Transverse colon (tissue), 4 donors: ENCODE measurements at regions not wholly inside any gene's neighbourhood (a gene's known extent, or its start where the extent isn't known, plus 50 kb on each side); places are given as distances from the start of the nearest gene placed in this dataset.

Source experiments
- DNase-seq: peaks from one replicate; pipeline ENCODE4 v3.0.0-alpha.2; 2019
- H3K27ac ChIP-seq, 4 donors: fragments of 200-600 bp; sonication (generic); 2 replicates each; pipeline ENCODE4 v1.5.1; 2016 to 2018; ENCODE audit warnings: inconsistent platforms in 4 of 4
- H3K27me3 ChIP-seq: fragments of 200-600 bp; sonication (generic); 2 replicates; pipeline ENCODE4 v1.5.1; 2017; ENCODE audit warnings: inconsistent platforms
- H3K36me3 ChIP-seq, 4 donors: fragments of 200-600 bp; sonication (generic); 2 replicates each; pipeline ENCODE4 v1.5.1; 2017 to 2019; ENCODE audit warnings: inconsistent platforms in 4 of 4
- H3K4me1 ChIP-seq, 4 donors: fragments of 200-600 bp; sonication (generic); 2 replicates each; pipeline ENCODE4 v1.5.1; 2017 to 2020; ENCODE audit warnings: inconsistent platforms in 4 of 4
- H3K4me3 ChIP-seq, 4 donors: fragments of 200-600 bp; sonication (generic); 1 replicate in 1 of 4; 2 replicates in 3 of 4; pipeline versions ENCODE4 v1.5.1 to v1.6.1; 2017 to 2019; ENCODE audit warnings: inconsistent platforms in 4 of 4
- H3K9me3 ChIP-seq, 2 donors: fragments of 200-600 bp; sonication (generic); 2 replicates each; pipeline ENCODE4 v1.5.1; 2017 to 2019; ENCODE audit warnings: inconsistent platforms in 2 of 2
- EP300 ChIP-seq: sonication (generic); formaldehyde crosslinking; IDR thresholded peaks from one replicate; pipeline ENCODE4 v1.6.1; 2017; ENCODE audit warnings: antibody characterized with exemption, low read depth
- POLR2A ChIP-seq: fragments of 450-650 bp; IDR thresholded peaks from one replicate; pipeline ENCODE4 v1.6.1; 2016; ENCODE audit warnings: antibody characterized with exemption, mild to moderate bottlenecking, moderate library complexity
- POLR2AphosphoS5 ChIP-seq, 3 donors: sonication (generic); formaldehyde crosslinking; IDR thresholded peaks; one replicate each; pipeline ENCODE4 v1.6.1; 2016; ENCODE audit warnings: antibody characterized with exemption in 3 of 3
- WGBS, 2 donors: methylation state at CpG; one replicate each; pipeline ENCODE4 v1.1.5; 2018; ENCODE audit warnings: low coverage in 1 of 2; 5-methylcytosine and 5-hydroxymethylcytosine counted together
- in situ Hi-C, 4 donors: fragments of 200-750 bp; cut with MboI; loops; one replicate each; pipeline versions ENCODE4 v1.15.0 to v1.15.1; 2017; ENCODE audit warnings: low sequenced_read_pairs in 3 of 4, low pct_ligation_motif_present in 1 of 4, low pct_unique_long_range_greater_than_20kb in 1 of 4
- intact Hi-C: fragments of 100-400 bp; cut with DNase I; formaldehyde crosslinking; loops from one replicate; pipeline ENCODE4 v1.15.1; 2023; ENCODE audit warnings: low total_unique reads
- TF ChIP-seq, protein P1 (sequence below), 5 experiments: fragments of 200-600 bp in 3 of 5; fragments of 450-650 bp in 2 of 5; sonication (generic) in 3 of 5; IDR thresholded peaks; 1 replicate in 2 of 5; 2 replicates in 3 of 5; pipeline ENCODE4 v1.5.1; 2016 to 2017; ENCODE audit warnings: antibody characterized with exemption in 5 of 5, inconsistent platforms in 3 of 5, mild to moderate bottlenecking in 2 of 5, moderate library complexity in 1 of 5

GRCh38 chr5:109958082-109958481 is 268.4 kb downstream of the MAN2A1 start:
- DNase-seq, result no peak
- intact Hi-C loops (no loop called here), in situ Hi-C loops (no loop called here)
- Histone ChIP-seq H3K9me3 (no peaks in the 10 kb centered on the region), H3K27ac (no peak overlapping the region), H3K27me3 (no peaks in the 10 kb centered on the region), H3K36me3 (no peaks in the 10 kb centered on the region), H3K4me1 (no peaks in the 10 kb centered on the region), H3K4me3 (no peak overlapping the region)
- WGBS, 2 donors, result 79 to 91% methylated on average over 5 of the region's 5 CpGs
- no peak for TF ChIP-seq POLR2A
- no peak for TF ChIP-seq POLR2AphosphoS5 (IDR thresholded peaks at IDR 0.05)
- TF ChIP-seq, protein P1, sequence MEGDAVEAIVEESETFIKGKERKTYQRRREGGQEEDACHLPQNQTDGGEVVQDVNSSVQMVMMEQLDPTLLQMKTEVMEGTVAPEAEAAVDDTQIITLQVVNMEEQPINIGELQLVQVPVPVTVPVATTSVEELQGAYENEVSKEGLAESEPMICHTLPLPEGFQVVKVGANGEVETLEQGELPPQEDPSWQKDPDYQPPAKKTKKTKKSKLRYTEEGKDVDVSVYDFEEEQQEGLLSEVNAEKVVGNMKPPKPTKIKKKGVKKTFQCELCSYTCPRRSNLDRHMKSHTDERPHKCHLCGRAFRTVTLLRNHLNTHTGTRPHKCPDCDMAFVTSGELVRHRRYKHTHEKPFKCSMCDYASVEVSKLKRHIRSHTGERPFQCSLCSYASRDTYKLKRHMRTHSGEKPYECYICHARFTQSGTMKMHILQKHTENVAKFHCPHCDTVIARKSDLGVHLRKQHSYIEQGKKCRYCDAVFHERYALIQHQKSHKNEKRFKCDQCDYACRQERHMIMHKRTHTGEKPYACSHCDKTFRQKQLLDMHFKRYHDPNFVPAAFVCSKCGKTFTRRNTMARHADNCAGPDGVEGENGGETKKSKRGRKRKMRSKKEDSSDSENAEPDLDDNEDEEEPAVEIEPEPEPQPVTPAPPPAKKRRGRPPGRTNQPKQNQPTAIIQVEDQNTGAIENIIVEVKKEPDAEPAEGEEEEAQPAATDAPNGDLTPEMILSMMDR (IDR thresholded peaks at IDR 0.05), result no peak
- TF ChIP-seq EP300, result no peak

DNA sequence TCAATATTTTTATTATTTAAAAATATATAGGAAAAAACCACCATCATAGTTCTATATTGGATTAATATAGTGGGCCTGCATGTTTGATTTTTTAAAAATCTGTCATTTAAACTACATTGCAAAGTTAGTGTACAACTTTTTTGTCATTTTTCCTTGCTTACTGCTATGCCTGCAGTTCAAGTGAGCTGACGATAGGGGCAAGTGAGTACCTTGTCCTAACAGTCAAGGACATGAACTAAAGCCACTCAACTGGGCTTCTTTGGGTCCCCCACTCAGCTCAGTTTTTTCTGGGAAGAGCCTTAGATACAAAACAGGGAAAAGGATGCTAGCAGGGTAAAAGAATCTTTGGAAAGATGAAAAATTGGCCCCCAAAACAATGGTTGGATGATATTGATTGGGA is 269.9 kb downstream of the MAN2A1 start:
- H3K27ac ChIP-seq, result no peak overlapping the region
- DNase-seq, result no peak
- H3K4me3 ChIP-seq, result no peak overlapping the region
- WGBS, 2 donors, result 86 to 88% methylated on average over 1 of the region's 1 CpG
- H3K36me3 ChIP-seq, result no peaks in the 10 kb centered on the region
- TF ChIP-seq, protein P1 (IDR thresholded peaks at IDR 0.05), result no peak
- TF ChIP-seq POLR2A (no peak), EP300 (no peak), POLR2AphosphoS5 (IDR thresholded peaks at IDR 0.05) (no peak)
- H3K9me3 ChIP-seq, result no peaks in the 10 kb centered on the region
- intact Hi-C loops (no loop called here), in situ Hi-C loops (no loop called here)
- H3K27me3 ChIP-seq, result no peaks in the 10 kb centered on the region
- H3K4me1 ChIP-seq, result no peaks in the 10 kb centered on the region

DNA sequence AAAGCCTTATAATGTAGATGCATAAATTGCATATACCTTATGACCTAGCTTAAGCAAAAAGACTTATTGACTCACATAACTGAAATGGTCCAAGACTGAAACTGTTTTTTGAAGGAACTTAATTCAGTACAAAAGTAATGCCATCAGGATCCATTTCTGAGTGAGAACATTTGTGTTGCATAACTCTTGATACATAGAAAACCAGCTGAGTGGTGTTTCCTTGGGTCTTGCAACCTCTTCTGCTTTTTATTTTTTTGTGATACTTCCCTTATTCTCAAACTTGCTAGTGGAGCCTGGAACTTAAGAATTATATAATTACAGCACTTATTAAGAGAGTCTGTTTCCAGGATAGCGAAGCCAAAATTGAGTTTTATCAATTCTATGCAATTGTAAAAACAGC is 272.0 kb downstream of the MAN2A1 start:
- 56 to 80% methylated on average over 1 of the region's 1 CpG for WGBS, 2 donors
- DNase-seq, result no peak
- H3K27me3 ChIP-seq, result no peaks in the 10 kb centered on the region
- H3K4me1 ChIP-seq, result no peaks in the 10 kb centered on the region
- H3K9me3 ChIP-seq, result no peaks in the 10 kb centered on the region
- intact Hi-C loops (no loop called here), in situ Hi-C loops (no loop called here)
- H3K27ac ChIP-seq, result no peak overlapping the region
- no peaks in the 10 kb centered on the region for H3K36me3 ChIP-seq
- H3K4me3 ChIP-seq, result no peak overlapping the region
- TF ChIP-seq EP300, result no peak
- no peak for TF ChIP-seq POLR2AphosphoS5 (IDR thresholded peaks at IDR 0.05)
- TF ChIP-seq POLR2A, result no peak
- TF ChIP-seq, protein P1 (IDR thresholded peaks at IDR 0.05), result no peak

- H3K36me3 ChIP-seq, result no peaks in the 10 kb centered on the region
- intact Hi-C loops, result no loop called here
- H3K27ac ChIP-seq, result no peak overlapping the region
- H3K4me1 ChIP-seq, result no peaks in the 10 kb centered on the region
- no peaks in the 10 kb centered on the region for H3K27me3 ChIP-seq
- H3K4me3 ChIP-seq, result no peak overlapping the region
- in situ Hi-C loops, result no loop called here
- TF ChIP-seq EP300, result no peak
- TF ChIP-seq POLR2AphosphoS5 (IDR thresholded peaks at IDR 0.05), result no peak
- TF ChIP-seq, protein P1 (IDR thresholded peaks at IDR 0.05), result no peak
- TF ChIP-seq POLR2A, result no peak
- H3K9me3 ChIP-seq, result no peaks in the 10 kb centered on the region
- no peak for DNase-seq
- WGBS, 2 donors, result 69% methylated on average over 1 of the region's 1 CpG; no CpG with 5 or more reads in 1 of the 2 donors
These were observed 273.3 kb downstream of the MAN2A1 start for GRCh38 chr5:109962882-109963603.
